GM21390 (cell line): ENCODE measurements at regions not wholly inside any gene's neighbourhood (a gene's known extent, or its start where the extent isn't known, plus 50 kb on each side); places are given as distances from the start of the nearest gene placed in this dataset.

Experiments used
- ATAC-seq: cut with Tn5 transposase; IDR thresholded peaks from one replicate; pipeline ENCODE4 v1.9.1; 2021; ENCODE audit not compliant: unreplicated experiment

DNA sequence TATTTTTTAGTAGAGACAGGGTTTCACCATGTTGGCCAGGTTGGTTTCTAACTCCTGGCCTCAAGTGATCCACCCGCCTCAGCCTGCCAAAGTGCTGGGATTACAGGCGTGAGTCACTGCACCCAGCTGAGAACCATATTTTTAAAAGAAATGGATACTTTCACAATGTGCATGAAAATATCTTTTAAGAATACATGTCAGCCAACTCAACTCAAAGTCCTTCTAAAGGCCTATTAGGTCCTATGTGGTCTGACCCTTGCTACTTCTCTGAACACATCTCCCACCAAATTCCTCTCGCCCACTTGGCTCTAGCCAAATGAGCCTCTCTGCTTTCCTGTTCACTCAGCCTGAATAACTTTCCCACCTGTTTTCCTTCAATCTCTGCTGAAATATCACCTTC lies 119.6 kb downstream of the MTX2 start:
- no peak for ATAC-seq

- no peak for ATAC-seq
Measured at GRCh38 chr2:176390276-176391147, 121.3 kb downstream of the MTX2 start.

DNA sequence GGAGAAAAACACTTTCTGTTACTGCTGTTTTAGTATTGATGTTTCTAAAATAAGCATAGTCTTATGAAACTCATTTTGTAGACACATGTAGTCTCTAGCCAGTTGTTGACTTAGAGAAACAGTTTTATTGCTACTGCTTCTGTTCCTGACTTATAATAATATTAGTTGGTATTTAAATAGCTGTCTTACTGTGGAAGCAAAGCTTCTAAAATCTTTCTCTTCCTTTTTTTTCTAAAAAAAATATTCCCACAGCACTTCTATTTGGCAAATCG lies 121.8 kb downstream of the MTX2 start:
- ATAC-seq: no peak

DNA sequence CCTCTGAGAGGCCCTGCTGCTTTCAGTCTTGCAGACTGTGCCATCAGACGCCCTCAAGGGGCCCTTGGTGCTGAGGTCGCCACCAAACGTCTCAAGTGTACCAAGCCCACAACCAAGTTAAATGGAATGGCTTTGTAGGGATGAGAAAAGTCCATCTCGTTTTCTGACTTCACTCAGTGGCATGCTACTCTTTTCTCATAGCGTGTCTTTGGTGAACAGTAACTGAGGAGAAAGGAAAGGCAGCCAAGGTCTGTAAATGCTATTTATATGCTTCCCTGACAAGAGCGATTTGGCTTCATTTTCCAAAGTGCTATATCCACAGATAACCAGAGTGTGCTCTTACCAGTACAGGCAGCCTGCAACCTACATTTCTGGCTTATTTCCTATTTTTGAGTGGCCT lies 123.0 kb downstream of the MTX2 start:
- no peak for ATAC-seq

DNA sequence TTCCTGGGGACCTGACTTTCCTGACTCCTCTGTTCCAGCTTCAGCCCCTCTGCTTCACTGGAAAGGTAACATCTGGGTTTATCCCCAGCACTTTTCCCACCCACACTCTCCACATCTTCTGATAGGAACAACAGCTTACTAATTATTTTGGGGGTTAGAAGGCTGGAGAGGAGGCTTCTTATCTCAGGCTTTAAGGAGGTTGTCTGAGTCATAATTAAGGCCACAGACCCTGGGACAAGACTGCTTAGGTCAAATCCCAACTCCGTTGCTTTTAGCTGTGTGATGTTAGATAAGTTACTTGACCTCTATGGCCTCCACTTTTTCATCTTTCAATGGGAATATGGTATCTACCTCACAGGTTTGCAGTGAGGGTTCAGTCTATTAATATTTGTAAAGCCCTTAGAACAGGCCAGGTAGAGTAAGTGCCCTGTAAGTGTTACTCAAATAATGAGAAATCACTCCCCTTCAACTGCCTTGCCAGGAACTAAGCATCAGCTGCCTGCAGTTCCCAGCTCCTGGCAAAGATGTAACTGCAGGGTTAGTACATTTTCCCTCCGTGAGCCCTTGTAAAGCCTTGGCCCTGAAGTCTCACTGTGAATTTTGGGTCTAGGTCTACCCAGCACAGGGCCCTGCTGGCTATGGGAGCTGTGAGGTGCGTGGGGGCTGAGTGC lies 123.6 kb downstream of the MTX2 start:
- ATAC-seq: no peak

DNA sequence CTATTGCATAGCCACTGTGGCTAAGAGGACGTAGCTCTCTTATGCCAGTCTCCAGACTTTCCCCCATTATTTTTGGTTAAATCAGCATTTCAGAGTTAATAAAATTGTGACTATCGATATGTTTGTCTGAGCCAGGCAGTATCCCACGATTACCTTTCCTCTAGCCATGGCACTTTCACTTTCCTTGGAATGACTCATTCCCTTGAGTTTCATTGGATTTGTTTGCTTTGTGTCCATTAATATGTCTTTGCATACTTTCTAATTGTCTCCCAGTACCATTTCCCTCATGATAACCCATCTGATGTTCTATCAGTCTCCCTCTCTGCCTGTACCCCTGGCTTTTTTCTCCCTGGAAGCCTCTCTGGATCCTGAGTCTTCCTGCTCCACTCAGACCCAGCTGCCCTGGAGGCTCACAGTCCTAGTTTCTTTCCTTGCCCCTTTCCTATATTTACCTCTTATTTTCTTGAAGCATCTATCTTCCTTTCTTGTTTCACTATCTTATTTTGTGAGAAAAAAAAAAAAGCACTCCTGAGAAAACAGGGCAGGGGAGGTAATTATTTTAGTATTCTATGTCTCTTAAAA lies 126.1 kb downstream of the MTX2 start:
- no peak for ATAC-seq

DNA sequence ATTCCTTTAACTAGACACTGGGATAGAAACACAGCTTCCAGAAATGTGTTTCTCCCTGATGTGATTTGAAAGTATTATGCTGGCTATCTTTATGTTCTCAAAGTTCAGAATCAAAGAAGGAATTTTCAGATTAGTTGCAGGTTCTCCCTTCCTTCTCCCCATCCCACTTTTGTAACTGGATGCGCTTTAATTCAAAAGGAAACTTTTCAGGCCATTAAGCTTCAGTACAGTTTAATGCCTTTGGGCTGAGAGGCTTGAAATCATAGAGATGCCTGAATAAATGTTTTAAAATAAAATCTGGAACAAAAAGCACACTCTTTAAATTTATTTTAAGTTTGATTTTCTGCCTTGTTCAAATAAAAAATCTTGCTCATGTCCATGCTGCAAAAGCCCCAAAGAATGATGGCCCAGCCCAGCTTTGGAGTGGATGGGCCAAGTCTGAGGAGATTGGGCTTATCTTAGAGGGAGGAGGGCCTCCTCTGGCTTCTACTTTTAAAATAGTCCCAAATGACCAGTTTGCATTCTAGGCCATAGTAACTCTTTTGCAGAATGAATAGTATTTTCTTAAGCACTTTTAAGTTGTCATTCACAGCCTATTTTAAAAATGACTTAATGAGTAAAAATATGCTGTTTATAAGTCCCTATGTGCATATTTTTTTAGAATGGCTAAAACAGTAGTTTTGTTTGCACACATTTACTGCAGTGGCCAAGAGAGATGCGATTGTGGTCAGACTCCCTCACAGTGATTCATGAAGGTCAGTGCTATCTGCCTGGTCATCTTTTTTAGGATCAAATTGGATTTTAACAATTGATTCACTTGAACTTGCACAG lies 129.2 kb downstream of the MTX2 start:
- no peak for ATAC-seq

DNA sequence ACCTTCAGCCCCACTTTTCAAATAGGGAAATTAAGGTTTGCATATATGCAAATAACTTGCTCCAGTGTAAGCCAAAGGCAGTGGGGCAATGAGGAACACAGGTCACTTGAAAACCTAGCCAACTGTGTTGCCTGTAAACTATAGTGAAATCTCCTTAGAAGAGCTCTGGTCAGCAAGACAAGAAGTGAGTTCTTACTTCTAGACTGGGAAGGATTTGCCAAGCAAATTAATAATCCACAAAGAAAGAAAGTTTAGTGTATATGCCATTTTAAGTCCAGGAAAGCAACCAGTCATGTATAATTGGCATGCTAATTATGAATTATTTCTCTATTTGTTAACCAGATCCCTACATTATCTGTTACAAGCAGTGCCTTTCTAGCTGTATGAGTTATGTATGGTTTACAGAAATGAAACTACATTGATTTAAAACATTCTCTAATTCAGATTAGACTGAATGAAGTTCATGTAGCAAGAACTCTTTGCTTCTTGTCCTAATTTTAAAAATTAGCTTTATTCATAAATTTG lies 129.9 kb downstream of the MTX2 start:
- ATAC-seq: no peak

DNA sequence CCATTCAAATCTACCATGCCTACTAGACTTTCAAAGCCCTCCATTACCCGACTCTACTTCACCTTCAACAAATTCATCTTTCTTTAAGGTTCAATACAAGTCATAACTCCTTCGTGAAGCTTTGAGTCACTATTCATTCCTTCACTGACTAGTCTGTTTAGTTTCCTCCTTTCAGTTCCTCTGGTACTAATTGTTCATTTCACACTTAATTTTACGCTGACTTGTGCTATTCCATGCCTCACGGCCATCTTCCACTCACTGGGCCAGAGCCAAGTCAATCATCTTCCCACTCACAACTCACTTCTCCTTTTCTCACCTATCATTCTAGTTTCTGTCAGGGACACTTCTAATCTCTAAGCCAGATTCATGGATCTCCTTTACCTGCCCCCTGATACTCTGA lies 136.2 kb downstream of the MTX2 start:
- ATAC-seq: peak; percentile 73

GRCh38 chr2:176407706-176408105 lies 138.5 kb downstream of the MTX2 start:
- ATAC-seq: no peak

DNA sequence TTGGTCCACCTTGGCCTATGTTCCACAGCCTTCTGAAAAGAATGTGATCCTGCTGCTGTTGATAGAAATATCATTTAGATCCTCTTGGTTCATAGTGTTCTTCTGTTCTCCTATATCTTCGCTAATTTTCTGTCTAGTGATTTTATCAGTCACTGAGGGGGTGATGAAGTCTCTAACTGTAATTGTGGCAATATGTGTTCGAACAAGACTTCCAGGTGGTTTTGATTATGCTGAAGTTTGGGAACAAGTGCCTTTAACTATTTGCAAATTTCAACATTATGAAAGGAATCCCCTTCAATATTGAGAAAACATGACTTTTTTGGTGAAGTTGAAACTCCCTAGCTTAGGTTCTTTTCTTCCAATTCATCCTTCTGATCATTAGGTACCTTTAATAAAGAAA lies 140.4 kb downstream of the MTX2 start:
- no peak for ATAC-seq

- ATAC-seq: no peak
Measured at GRCh38 chr2:176412136-176412535, 142.9 kb downstream of the MTX2 start.

- ATAC-seq: no peak
Measured at GRCh38 chr2:176413786-176414185, 144.5 kb downstream of the MTX2 start.

- no peak for ATAC-seq
Measured at GRCh38 chr2:176414641-176415040, 145.4 kb downstream of the MTX2 start.

DNA sequence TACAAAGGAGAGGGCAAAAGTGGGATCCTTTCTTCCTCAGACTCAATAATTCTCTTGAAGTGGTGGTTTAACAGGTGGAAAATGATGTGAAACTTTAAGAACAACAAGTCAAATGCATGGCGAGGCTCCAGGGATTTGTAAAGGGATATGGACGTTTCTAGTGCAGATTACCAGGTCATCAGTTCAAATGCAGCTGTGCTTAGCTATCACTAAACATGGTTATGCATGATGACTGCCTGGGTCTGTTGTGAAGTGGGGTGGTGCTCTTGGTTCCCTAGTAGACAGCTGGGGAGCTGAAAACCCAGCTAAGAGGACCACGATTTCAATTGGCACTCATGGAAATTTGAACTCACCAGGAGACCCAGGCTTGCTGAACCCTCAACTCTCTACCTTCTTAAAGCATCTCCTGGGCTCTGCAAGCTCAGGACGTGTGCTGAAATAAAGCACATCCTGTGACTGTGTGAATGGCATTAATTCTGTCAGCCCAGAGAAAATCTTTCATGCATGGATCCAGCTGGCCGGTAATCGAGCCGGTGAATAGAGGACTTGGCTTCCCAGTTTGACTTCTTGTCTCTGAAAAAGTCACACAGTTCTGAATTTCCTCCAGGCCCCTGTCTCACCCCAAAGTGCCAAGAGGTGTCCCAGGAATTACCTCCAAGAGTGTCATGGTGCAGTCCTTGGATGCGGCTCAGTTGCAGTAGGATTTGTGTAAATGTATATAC lies 146.1 kb downstream of the MTX2 start:
- ATAC-seq: no peak

- ATAC-seq: no peak
Measured at GRCh38 chr2:176415937-176416499, 146.8 kb downstream of the MTX2 start.

DNA sequence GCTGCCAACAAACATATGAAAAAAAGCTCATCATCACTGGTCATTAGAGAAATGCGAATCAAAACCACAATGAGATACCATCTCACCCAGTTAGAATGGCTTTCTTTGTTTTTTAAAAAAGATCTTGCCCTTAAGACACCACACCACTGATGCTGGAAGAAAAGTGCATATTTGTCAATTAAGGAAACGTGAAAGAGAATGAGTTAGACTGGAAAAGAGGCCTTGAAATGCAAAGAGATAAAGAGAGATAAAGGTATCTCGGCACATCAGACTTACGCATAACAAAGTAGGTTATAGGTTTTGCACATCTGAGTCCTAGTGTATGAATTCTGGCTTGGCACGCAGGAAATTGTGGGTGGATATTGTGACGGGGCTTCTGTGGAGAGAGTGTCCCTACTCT lies 149.5 kb downstream of the MTX2 start:
- no peak for ATAC-seq

GRCh38 chr2:176419591-176420071 lies 150.4 kb downstream of the MTX2 start:
- ATAC-seq: no peak

DNA sequence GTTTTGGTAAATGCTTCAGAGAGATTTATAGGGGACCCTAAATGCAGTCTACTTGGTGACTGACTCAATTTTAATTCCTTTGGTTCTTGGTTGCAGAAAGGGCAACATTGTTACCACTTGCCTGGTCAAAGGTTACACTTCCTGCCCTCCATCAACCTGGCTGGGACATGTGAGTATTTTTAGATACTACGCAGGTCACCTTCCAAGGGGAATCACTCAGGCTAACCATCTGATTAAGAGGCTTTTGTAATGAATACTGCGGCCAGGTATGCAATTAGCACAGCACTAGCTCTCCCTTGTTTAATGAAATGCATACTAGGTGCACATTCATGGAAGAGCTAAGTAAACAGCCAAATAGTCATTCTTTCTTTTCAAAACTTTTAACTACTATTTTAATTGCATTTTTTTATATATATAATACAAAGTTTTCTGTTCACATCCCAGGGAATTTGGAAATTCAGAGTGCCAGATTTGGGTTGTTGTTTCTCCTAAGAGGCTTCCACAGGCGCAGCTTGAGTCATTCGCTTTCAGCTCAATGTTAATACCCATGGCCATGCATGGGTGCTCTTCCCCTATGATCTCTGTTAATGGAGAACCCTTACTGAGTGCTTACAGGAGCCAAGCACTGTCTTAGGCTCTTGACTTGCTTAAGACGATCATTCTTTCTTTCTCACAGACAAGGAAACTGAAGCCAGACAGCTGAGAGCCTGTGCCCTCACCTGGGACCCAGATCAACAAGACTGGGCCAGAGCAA lies 152.2 kb downstream of the MTX2 start:
- ATAC-seq: no peak
